GM12891 (cell line): ENCODE measurements at regions not wholly inside any gene's neighbourhood (a gene's known extent, or its start where the extent isn't known, plus 50 kb on each side); places are given as distances from the start of the nearest gene placed in this dataset.

Source experiments
- PAX5 ChIP-seq: IDR thresholded peaks from 2 replicates; pipeline ENCODE4 v1.6.1; 2011; ENCODE audit warnings: low read length, moderate library complexity, mild to moderate bottlenecking; ENCODE audit not compliant: insufficient read depth, severe bottlenecking
- POLR2A ChIP-seq: IDR thresholded peaks from 2 replicates; pipeline ENCODE4 v1.6.1; 2011; ENCODE audit warnings: low read depth, low read length, control low read depth
- POLR2AphosphoS5 ChIP-seq: IDR thresholded peaks from 2 replicates; pipeline ENCODE4 v1.6.1; 2011; ENCODE audit warnings: low read depth, low read length, control low read depth
- POU2F2 ChIP-seq: IDR thresholded peaks from 2 replicates; pipeline ENCODE4 v1.6.1; 2011; ENCODE audit warnings: low read depth, mild to moderate bottlenecking, control low read depth, low read length, moderate library complexity
- SPI1 ChIP-seq: IDR thresholded peaks from 2 replicates; pipeline ENCODE4 v1.6.1; 2011; ENCODE audit warnings: low read depth, low read length, control low read depth
- TAF1 ChIP-seq: IDR thresholded peaks from 2 replicates; pipeline ENCODE4 v1.6.1; 2011; ENCODE audit warnings: low read depth, low read length, control low read depth

- TF ChIP-seq TAF1, result no peak
- TF ChIP-seq POLR2A, result no peak
- TF ChIP-seq POLR2AphosphoS5, result no peak
- no peak for TF ChIP-seq SPI1
- no peak for TF ChIP-seq POU2F2
- TF ChIP-seq PAX5, result no peak
Observed at GRCh38 chr12:65643171-65643570, 181.1 kb upstream of the HMGA2 start.
